Gastrocnemius medialis (tissue), 4 donors: ENCODE measurements at regions not wholly inside any gene's neighbourhood (a gene's known extent, or its start where the extent isn't known, plus 50 kb on each side); places are given as distances from the start of the nearest gene placed in this dataset.

Source experiments
- POLR2A ChIP-seq, 2 donors: fragments of 450-650 bp; IDR thresholded peaks; one replicate each; pipeline ENCODE4 v1.6.1; 2017; ENCODE audit warnings: antibody characterized with exemption in 2 of 2, mild to moderate bottlenecking in 2 of 2, moderate library complexity in 2 of 2
- TF ChIP-seq, protein P1 (sequence below), 5 experiments: fragments of 450-650 bp in 3 of 5; fragments of 200-600 bp in 2 of 5; sonication (generic) in 2 of 5; IDR thresholded peaks in 4 of 5; conservative IDR thresholded peaks in 1 of 5; 1 replicate in 4 of 5; 2 replicates in 1 of 5; pipeline ENCODE4 v1.5.1; 2016 to 2019; ENCODE audit warnings: antibody characterized with exemption in 5 of 5, mild to moderate bottlenecking in 3 of 5, moderate library complexity in 3 of 5

DNA sequence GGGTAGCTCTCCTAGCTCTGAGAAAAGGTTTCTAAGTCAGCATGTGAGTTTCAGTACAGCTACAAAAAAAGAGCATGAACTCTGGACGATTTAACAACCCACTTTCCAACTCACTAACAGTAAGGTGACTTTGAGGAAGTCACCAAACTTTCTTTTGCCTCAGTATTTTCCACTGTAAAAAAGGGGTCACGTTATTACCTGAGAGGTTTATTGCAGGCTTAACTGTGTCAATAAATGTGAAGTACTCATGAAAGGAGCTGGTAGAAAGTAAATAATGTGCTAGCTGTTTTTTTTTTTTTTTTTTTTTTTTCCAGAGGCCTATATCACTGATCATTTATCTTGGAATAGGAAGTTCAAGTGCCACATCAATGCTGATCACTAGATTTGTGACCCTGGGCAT is 89.3 kb downstream of the PLSCR2 start:
- TF ChIP-seq, protein P1, sequence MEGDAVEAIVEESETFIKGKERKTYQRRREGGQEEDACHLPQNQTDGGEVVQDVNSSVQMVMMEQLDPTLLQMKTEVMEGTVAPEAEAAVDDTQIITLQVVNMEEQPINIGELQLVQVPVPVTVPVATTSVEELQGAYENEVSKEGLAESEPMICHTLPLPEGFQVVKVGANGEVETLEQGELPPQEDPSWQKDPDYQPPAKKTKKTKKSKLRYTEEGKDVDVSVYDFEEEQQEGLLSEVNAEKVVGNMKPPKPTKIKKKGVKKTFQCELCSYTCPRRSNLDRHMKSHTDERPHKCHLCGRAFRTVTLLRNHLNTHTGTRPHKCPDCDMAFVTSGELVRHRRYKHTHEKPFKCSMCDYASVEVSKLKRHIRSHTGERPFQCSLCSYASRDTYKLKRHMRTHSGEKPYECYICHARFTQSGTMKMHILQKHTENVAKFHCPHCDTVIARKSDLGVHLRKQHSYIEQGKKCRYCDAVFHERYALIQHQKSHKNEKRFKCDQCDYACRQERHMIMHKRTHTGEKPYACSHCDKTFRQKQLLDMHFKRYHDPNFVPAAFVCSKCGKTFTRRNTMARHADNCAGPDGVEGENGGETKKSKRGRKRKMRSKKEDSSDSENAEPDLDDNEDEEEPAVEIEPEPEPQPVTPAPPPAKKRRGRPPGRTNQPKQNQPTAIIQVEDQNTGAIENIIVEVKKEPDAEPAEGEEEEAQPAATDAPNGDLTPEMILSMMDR (IDR thresholded peaks at IDR 0.05 in 4 of 5, conservative IDR thresholded peaks at IDR 0.05 in 1 of 5), result no peak
- no peak for TF ChIP-seq POLR2A (IDR thresholded peaks at IDR 0.05)
